NCI-H748 (cell line): ENCODE measurements at regions not wholly inside any gene's neighbourhood (a gene's known extent, or its start where the extent isn't known, plus 50 kb on each side); places are given as distances from the start of the nearest gene placed in this dataset.
"Not testable (repeated sequence)": the region's sequence is repeated elsewhere in the genome, so short reads cannot be mapped to it uniquely, and the experiment has no call there.

Experiments
- DNase-seq: peaks from one replicate; lab custom pipeline; 2025; ENCODE audit not compliant: unreplicated experiment; lab: John Stamatoyannopoulos, UW

- no peak for DNase-seq
Measured at GRCh38 chr11:39462506-39462905, 1996.9 kb downstream of the LRRC4C start.

GRCh38 chr11:39461066-39461465, 1998.4 kb downstream of the LRRC4C start:
- no peak for DNase-seq

GRCh38 chr11:39459606-39460005, 1999.8 kb downstream of the LRRC4C start:
- no peak for DNase-seq

- no peak for DNase-seq
Measured at GRCh38 chr11:39458481-39458880, 2001.0 kb downstream of the LRRC4C start.

GRCh38 chr11:39443424-39444022, 2015.9 kb downstream of the LRRC4C start:
- DNase-seq = no peak

- DNase-seq = no peak
Measured at GRCh38 chr11:39442177-39442576, 2017.3 kb downstream of the LRRC4C start.

GRCh38 chr11:39435641-39436040, 2023.8 kb downstream of the LRRC4C start:
- DNase-seq = no peak

GRCh38 chr11:39434466-39434865, 2025.0 kb downstream of the LRRC4C start:
- no peak for DNase-seq

- DNase-seq = no peak
Measured at GRCh38 chr11:39432929-39433328, 2026.5 kb downstream of the LRRC4C start.

GRCh38 chr11:39425226-39425625, 2034.2 kb downstream of the LRRC4C start:
- no peak for DNase-seq

- no peak for DNase-seq
Measured at GRCh38 chr11:39412117-39412516, 2047.3 kb downstream of the LRRC4C start.

- DNase-seq = no peak
Measured at GRCh38 chr11:39385911-39386310, 2073.5 kb downstream of the LRRC4C start.

GRCh38 chr11:39374963-39375698, 2084.3 kb downstream of the LRRC4C start:
- DNase-seq = peak; percentile 16

- DNase-seq = no peak
Measured at GRCh38 chr11:39367534-39367933, 2091.9 kb downstream of the LRRC4C start.

- no peak for DNase-seq
Measured at GRCh38 chr11:39365809-39366436, 2093.5 kb downstream of the LRRC4C start.

- DNase-seq = no peak
Measured at GRCh38 chr11:39363571-39363970, 2095.9 kb downstream of the LRRC4C start.

- no peak for DNase-seq
Measured at GRCh38 chr11:39361557-39361956, 2097.9 kb downstream of the LRRC4C start.

- DNase-seq = peak; percentile 62
Measured at GRCh38 chr11:39345834-39346442, 2113.5 kb downstream of the LRRC4C start.

GRCh38 chr11:39341461-39341860, 2118.0 kb downstream of the LRRC4C start:
- no peak for DNase-seq

- DNase-seq = not testable (repeated sequence)
Measured at GRCh38 chr11:39333006-39333405, 2126.4 kb downstream of the LRRC4C start.

- no peak for DNase-seq
Measured at GRCh38 chr11:39327302-39327701, 2132.2 kb downstream of the LRRC4C start.

- not testable (repeated sequence) for DNase-seq
Measured at GRCh38 chr11:39311888-39312287, 2147.6 kb downstream of the LRRC4C start.
